ENCODE measurements at regions not wholly inside any gene's neighbourhood (a gene's known extent, or its start where the extent isn't known, plus 50 kb on each side); places are given as distances from the start of the nearest gene placed in this dataset.
"Not testable (repeated sequence)": the region's sequence is repeated elsewhere in the genome, so short reads cannot be mapped to it uniquely, and the experiment has no call there.

- no peak for DNase-seq
Observed at GRCh38 chr3:178302966-178303930, 233.0 kb upstream of the KCNMB2 start.

- no peak for DNase-seq
Observed at GRCh38 chr3:178304758-178305467, 231.3 kb upstream of the KCNMB2 start.

DNA sequence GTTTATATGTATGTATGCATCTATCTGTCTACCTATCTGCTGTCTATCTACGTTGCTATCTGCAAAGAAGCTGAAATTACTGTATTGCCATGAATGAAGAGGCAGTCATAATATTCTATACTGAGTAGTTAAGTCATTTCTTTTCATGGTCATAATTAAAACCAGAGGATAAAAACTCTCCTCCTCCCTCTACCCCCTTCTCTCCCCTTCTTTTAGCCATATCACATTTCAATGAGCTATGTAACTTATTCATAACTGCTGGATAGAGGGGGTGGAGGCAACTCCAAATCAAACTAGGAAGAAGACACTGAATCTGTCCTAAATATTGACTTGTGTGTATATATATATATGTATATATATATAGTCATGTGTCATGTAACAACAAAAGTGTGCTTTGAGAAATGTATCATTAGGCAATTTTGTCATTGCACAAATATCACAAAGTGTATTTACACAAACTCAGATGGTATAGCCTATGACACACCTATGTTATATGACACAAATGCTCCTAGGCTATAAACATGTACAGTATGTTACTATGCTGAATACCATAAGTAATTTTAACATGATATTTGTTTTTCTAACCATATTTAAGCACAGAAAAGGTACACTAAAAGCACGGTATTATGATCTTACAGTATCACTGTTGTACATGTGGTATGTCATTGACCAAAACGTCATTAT is 229.7 kb upstream of the KCNMB2 start:
- no peak for DNase-seq

- DNase-seq, result no peak
Observed at GRCh38 chr3:178308771-178309170, 227.5 kb upstream of the KCNMB2 start.

DNA sequence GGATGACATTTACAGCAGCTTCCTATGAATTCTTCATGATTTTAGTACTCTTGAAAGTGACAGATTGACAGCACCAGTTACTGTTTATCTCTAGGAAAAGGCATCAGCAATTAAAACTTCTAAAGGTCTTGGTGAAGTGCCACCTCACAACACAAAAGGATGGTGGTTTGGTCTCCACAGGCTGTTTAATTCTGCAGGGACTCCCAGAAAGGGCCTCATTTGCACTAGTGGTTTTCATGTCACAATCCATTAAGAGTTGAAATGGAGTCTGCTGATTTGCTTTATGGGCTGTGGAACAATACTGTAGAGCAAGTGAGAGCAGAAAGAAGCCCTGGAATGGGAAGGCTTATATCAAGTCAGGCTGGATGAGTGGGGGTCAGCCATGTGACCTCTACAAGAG is 225.3 kb upstream of the KCNMB2 start:
- DNase-seq, result no peak

DNA sequence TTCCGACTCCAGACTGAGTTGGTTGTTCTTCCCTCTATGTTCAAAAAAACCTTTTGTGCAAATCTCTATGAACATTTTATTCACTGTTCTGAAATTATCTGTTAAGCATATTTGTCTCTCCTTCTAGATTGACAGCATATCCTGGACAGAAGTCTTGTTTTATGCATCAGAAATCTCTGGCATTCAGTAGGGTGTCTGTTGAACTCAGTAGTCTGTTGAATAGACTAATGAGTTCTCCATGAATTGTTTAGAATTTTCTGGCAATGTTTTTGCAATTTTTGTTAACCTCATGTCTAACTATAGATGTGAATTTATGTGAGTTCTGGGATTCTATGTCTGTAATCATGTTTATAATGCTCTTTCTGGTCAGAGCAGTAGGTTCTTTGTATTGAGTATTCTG is 222.5 kb upstream of the KCNMB2 start:
- no peak for DNase-seq

DNA sequence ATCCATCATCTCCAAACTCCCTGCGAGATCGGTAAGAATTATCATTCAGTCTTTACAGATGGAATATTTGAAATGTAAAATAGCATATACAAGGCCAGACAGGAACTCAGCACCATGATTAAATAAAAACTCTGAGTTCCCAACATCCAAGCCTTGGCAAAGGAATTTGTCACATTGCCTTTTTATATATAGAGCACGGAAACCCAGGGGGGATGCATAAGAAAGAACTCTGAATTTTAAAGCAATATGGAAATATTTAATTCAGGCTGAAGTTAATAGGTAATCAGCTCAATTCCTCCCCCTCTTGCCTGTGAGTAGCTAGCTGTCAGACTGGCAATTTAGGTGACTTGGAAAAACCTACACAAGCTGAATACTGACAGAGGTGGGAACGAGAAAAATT is 217.9 kb upstream of the KCNMB2 start:
- no peak for DNase-seq

DNA sequence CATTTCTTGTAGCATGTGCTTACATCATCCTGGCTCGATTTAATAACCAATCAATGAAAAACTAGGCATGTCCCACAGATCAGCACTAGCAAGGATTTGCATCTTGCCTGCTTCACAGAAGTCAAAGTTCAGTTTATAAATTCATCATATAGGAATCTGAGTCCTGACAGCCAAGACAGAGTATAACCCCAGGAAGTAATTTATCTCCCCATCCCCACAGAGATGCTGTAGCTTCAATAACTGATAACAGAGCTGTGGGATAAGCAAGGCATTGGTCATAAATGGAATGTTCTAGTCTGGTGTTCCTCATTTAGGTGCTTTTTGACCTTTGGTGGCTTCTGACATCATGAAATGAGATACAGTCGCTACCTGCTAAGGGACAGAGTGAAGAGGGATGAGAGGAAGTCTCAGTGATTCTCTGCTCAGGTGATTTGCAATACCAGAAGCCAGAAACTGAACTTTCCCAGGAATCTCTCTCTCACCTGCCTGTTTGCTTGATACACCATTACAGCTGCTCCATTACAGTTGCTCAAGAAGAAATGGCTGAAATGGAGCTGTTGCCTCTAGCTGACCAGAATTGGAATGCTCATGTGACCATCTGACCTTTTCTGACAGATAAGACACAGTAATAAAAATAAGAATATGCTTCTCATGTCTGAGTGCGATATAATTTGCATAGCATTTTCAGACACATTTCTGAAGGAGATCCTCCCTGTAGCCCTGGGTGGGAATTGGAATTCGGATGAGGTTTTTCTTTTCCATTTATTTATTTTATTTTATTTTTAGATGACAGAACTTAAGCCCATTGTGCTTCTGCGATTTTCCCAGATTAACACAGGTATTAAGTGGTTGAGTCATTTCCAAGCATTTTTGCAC is 217.1 kb upstream of the KCNMB2 start:
- DNase-seq, result no peak

DNA sequence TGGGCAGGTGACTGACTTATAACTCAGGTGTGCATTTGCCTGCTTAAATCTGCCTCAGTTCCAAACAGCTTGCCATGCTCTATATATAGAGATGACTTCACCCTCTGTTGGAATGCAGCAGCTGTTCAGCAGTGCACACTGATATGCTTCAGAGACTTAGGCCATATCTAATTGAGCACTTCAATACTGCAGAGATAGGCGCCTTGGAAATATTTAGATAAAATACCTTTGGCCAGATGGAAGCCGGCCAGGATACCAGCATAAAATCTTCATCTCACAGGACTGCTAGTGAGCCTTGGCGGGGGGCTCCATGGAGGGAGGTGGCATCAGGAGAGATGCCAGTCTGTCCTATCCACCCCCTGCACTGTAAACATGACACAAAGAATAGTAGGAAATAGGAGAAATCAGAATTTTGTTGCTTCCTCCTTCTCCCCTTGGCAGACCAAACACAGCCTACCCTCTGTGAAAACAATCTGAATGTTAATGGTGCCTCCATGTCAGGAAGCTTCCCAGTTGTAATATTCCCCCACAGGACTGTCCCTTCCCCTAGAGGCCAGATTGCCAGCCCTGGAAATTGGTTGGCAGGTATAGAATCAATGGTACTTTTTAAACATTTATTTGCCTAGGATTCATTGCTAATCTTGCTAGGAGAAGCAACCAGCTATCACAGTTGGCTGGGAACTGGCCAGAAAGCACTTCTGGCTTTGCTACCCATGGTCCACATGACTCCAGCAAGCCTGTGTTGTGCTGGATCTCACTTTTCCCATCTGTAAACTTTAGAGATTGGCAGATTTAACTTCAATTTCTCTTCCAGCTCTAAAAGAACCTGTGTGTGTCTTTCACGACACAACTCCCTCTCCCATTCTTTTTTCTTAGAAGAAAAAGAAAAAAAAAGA is 215.5 kb upstream of the KCNMB2 start:
- no peak for DNase-seq

- no peak for DNase-seq
Observed at GRCh38 chr3:178324356-178324755, 211.9 kb upstream of the KCNMB2 start.

DNA sequence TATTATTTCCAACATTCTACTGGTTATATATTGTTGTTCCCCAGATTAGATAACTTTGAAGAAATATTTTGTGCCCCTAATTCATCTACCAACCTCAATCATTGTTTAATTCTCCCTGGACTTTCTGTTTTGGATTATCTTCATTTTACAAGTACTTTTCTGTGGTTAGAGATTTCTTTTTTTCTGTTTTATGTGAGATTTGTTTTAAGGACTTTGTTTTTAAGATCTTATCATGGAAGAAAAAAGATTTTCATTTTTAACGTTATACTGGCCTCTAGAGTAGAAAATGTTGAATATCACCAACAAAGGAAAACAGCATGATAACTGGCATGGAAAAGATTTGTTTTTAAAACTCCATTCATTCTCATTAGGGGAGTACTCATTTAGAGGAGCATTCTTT is 210.9 kb upstream of the KCNMB2 start:
- DNase-seq, result no peak

DNA sequence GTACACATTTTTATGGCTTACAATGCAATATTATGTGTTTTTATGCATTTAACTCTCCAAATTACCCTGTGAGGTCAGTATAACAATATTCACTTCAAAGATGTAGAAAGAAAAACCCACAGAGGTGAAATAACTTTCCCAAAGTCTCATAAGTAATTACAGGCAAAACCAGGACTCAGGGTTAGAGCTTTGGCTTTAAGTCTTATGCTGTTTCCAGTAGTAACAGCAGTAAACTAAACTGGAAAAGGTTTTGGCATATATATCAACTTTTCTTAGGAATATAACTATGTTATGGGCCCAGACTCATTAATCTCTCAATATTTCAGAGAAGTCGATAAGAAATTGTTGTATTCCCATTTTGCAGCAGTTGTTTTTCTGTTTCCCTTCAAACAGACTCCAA is 206.3 kb upstream of the KCNMB2 start:
- DNase-seq, result no peak

DNA sequence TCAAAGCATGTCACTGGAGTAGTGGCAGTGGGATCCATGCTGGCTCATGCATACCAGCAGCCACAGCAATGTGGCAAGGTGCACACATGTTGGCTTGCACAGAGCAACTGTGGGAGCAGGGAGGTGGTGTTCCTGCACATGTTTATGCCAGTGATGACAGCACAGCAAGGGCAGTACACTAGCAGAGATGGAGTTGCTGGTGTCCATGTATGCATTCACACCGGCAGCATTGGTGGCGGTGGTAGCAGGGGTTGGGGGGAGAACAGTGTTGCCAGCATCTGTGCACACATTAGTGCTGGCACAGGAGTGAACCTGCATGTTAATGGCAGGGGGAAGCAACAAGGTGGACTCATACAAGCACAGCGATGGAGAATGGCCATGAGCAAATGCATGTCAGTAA is 202.0 kb upstream of the KCNMB2 start:
- no peak for DNase-seq

GRCh38 chr3:178336336-178336735 is 199.9 kb upstream of the KCNMB2 start:
- no peak for DNase-seq

DNA sequence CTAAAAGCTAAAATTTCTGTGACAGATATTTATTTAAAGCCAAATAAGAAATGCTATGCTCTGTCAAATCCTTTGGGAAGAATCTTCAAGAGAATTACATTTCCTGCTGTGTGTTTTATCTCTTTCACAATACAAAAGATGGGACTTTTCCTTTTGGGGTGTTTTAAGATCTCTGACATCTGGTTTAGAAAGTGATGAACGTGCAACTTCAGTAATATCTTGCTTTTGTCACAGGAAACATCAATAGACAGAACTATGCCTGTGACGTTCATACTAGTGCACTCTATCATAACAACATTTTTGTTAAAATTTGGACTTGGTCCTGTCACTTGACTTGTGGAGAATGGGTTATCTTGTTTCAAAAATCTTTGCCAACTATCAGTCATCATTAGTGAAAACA is 195.7 kb upstream of the KCNMB2 start:
- DNase-seq, result no peak

DNA sequence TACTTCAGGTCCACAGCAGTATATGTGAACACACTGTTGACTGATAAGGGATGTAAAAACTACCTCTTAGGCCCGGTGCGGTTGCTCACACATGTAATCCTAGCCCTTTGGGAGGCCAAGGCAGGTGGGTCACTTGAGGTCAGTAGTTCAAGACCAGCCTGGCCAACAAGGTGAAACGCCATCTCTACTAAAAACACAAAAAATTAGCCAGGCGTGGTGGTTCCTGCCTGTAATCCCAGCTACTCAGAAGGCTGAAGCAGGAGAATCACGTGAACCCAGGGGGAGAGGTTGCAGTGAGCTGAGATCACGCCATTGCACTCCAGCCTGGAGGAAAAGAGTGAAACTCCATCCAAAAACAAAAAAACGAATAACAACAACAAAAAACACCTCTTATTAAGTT is 194.6 kb upstream of the KCNMB2 start:
- no peak for DNase-seq

DNA sequence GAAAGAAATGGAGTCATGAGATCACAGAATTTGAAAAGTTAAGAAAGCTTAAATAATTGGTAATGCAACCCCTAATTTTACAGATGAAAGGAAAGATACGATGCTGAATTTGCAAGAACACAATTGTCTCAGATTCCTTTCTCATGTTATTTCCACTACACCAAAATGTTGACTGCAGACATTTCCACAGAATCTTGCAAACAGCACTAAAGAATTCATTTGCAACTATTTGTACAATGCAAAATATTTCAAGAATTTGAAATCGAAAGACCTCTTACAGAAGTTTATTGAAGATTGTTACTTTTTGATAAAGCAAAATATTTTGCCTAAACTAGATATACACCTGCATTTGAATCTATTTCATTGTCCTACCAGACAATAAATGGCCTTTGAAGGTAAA is 194.1 kb upstream of the KCNMB2 start:
- DNase-seq, result no peak

DNA sequence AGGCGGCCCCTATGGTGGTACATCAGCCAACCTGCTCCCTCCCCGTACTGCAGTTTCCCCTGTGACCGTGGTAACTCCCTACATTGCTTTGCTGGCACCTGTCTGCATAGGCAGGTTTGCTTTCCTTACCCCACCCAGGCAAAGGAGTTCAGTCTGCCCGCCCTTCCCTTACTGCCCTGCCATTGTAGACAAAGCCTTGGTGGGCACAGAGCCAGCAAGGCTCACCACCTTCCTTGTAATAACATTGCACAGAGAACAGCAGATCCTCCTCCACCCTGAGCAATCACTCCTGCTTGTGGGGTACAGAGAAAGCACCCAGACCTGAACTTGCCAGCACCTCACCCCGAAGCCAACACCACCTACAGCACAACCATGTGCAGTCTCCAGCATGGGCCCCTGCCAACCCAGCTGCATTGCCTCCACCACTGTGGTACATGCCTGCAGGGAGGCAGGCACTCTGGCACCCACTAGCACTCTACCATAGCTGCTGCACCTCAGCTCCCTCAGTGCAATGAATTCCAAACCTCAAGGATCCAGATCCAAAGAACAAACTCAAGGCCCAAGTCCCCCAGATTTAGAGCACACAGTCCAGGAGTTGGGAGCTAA is 192.7 kb upstream of the KCNMB2 start:
- no peak for DNase-seq

DNA sequence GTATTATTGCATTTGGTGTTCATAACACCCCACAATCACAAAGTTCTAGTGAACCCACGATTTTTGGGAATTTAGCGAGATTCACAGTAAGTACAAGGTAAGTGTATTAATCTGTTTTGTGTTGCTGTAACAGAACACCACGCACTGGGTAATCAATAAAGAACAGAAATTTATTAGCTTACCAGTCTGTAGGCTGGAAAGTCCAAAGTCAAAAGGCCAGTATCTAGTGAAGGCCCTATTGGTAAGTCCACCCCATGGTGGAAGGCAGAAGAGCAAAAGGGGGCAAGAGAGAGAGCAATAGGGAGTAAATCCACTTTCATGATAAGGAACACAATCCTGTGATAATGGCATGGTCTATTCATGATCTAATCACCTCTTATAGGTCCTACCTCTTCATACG is 190.3 kb upstream of the KCNMB2 start:
- DNase-seq, result no peak

- not testable (repeated sequence) for DNase-seq
Observed at GRCh38 chr3:178348561-178349217, 187.5 kb upstream of the KCNMB2 start.
